Inflammatory macrophage treated with lipopolysaccharide for 1 hour (primary cell): ENCODE measurements at regions not wholly inside any gene's neighbourhood (a gene's known extent, or its start where the extent isn't known, plus 50 kb on each side); places are given as distances from the start of the nearest gene placed in this dataset.

ENCODE experiments used
- DNase-seq, 2 donors: peaks; one replicate each; pipeline ENCODE4 v3.0.0-alpha.2; 2020 to 2022

GRCh38 chr2:230643576-230644291 lies 68.9 kb upstream of the CAB39 start:
- peak; percentile 61 to 78 for DNase-seq

GRCh38 chr2:230644356-230644935 lies 68.2 kb upstream of the CAB39 start:
- DNase-seq, result peak; percentile 19 to 29

- no peak for DNase-seq
Observed at GRCh38 chr2:230648356-230648755, 64.3 kb upstream of the CAB39 start.

GRCh38 chr2:230650585-230651137 lies 62.0 kb upstream of the CAB39 start:
- DNase-seq, result no peak

- DNase-seq, result no peak
Observed at GRCh38 chr2:230654057-230654456, 58.6 kb upstream of the CAB39 start.

- DNase-seq, result no peak
Observed at GRCh38 chr2:230657462-230657861, 55.2 kb upstream of the CAB39 start.

GRCh38 chr2:230657906-230658305 lies 54.7 kb upstream of the CAB39 start:
- no peak for DNase-seq

- no peak for DNase-seq
Observed at GRCh38 chr2:230658577-230658876, 54.1 kb upstream of the CAB39 start.

GRCh38 chr2:230658877-230659652 lies 53.6 kb upstream of the CAB39 start:
- DNase-seq, result no peak

- peak; percentile 65 to 72 for DNase-seq
Observed at GRCh38 chr2:230660294-230661060, 52.2 kb upstream of the CAB39 start.

GRCh38 chr2:230661072-230661957 lies 51.3 kb upstream of the CAB39 start:
- peak in 1 of 2 donors; percentile 17 for DNase-seq
